ENCODE measurements at regions not wholly inside any gene's neighbourhood (a gene's known extent, or its start where the extent isn't known, plus 50 kb on each side); places are given as distances from the start of the nearest gene placed in this dataset.

GRCh38 chr9:28912621-28913020 lies 1339.3 kb upstream of the C9orf72 start:
- intact Hi-C loops (cut with DNase I), result no loop called here
- Histone ChIP-seq H3K4me3 (no peak overlapping the region), H3K36me3 (no peaks in the 10 kb centered on the region), H3K4me1 (no peaks in the 10 kb centered on the region), H3K27ac (no peak overlapping the region), H3K27me3 (no peaks in the 10 kb centered on the region), H3K9me3 (no peaks in the 10 kb centered on the region)
- no peak for TF ChIP-seq CTCF (IDR thresholded peaks at IDR 0.05)
- DNase-seq (ENCODE audit: low spot score in 2 of 2), result no peak

GRCh38 chr9:28915202-28915930 lies 1342.1 kb upstream of the C9orf72 start:
- H3K36me3 ChIP-seq, result no peaks in the 10 kb centered on the region
- H3K4me1 ChIP-seq, result no peaks in the 10 kb centered on the region
- TF ChIP-seq CTCF (IDR thresholded peaks at IDR 0.05), result no peak
- DNase-seq (ENCODE audit: low spot score in 2 of 2), result no peak
- H3K4me3 ChIP-seq, result no peak overlapping the region
- no peaks in the 10 kb centered on the region for H3K9me3 ChIP-seq
- intact Hi-C loops (cut with DNase I), result no loop called here
- H3K27me3 ChIP-seq, result no peaks in the 10 kb centered on the region
- no peak overlapping the region for H3K27ac ChIP-seq

- TF ChIP-seq CTCF (IDR thresholded peaks at IDR 0.05), result no peak
- Histone ChIP-seq H3K9me3 (no peaks in the 10 kb centered on the region), H3K36me3 (no peaks in the 10 kb centered on the region), H3K27me3 (no peaks in the 10 kb centered on the region), H3K4me3 (no peak overlapping the region), H3K4me1 (no peaks in the 10 kb centered on the region), H3K27ac (no peak overlapping the region)
- no peak for DNase-seq (ENCODE audit: low spot score in 2 of 2)
- intact Hi-C loops (cut with DNase I), result no loop called here
Measured at GRCh38 chr9:28916348-28916747, 1343.1 kb upstream of the C9orf72 start.

GRCh38 chr9:28921857-28922500 lies 1348.7 kb upstream of the C9orf72 start:
- no peak for DNase-seq (ENCODE audit: low spot score in 2 of 2)
- Histone ChIP-seq H3K27ac (no peak overlapping the region), H3K4me1 (no peaks in the 10 kb centered on the region), H3K36me3 (no peaks in the 10 kb centered on the region), H3K4me3 (no peak overlapping the region), H3K9me3 (no peaks in the 10 kb centered on the region), H3K27me3 (no peaks in the 10 kb centered on the region)
- no peak for TF ChIP-seq CTCF (IDR thresholded peaks at IDR 0.05)
- intact Hi-C loops (cut with DNase I), result no loop called here

- Histone ChIP-seq H3K27me3 (no peaks in the 10 kb centered on the region), H3K27ac (no peak overlapping the region), H3K4me1 (no peaks in the 10 kb centered on the region), H3K36me3 (no peaks in the 10 kb centered on the region), H3K4me3 (no peak overlapping the region), H3K9me3 (no peaks in the 10 kb centered on the region)
- no peak for DNase-seq (ENCODE audit: low spot score in 2 of 2)
- no peak for TF ChIP-seq CTCF (IDR thresholded peaks at IDR 0.05)
- intact Hi-C loops (cut with DNase I), result no loop called here
Measured at GRCh38 chr9:28922891-28923290, 1349.6 kb upstream of the C9orf72 start.

All from ascending aorta (tissue), 2 donors.